Stimulated activated CD4-positive, alpha-beta T cell treated with anti-CD3 and anti-CD28 coated beads, Interleukin-1b, Interleukin-23, amount 100 ng/mL, for 1 hour (primary cell): ENCODE measurements at regions not wholly inside any gene's neighbourhood (a gene's known extent, or its start where the extent isn't known, plus 50 kb on each side); places are given as distances from the start of the nearest gene placed in this dataset.
"Not testable (repeated sequence)": the region's sequence is repeated elsewhere in the genome, so short reads cannot be mapped to it uniquely, and the experiment has no call there.

ENCODE experiments used
- DNase-seq, 2 donors: peaks; one replicate each; pipeline ENCODE4 v3.0.0-alpha.2; 2020; ENCODE audit warnings: low read depth in 2 of 2

- no peak for DNase-seq
Observed at GRCh38 chr10:2920637-2921036, 146.7 kb upstream of the PFKP start.

- no peak for DNase-seq
Observed at GRCh38 chr10:2920168-2920567, 147.2 kb upstream of the PFKP start.

- DNase-seq, result no peak
Observed at GRCh38 chr10:2919016-2919415, 148.3 kb upstream of the PFKP start.

- DNase-seq, result no peak
Observed at GRCh38 chr10:2918489-2918888, 148.9 kb upstream of the PFKP start.

- DNase-seq, result no peak
Observed at GRCh38 chr10:2917926-2918325, 149.4 kb upstream of the PFKP start.

- no peak for DNase-seq
Observed at GRCh38 chr10:2915412-2915811, 151.9 kb upstream of the PFKP start.

- DNase-seq, result no peak
Observed at GRCh38 chr10:2914741-2915140, 152.6 kb upstream of the PFKP start.

- DNase-seq, result no peak
Observed at GRCh38 chr10:2913474-2913873, 153.9 kb upstream of the PFKP start.

- DNase-seq, result no peak
Observed at GRCh38 chr10:2910656-2911055, 156.7 kb upstream of the PFKP start.

GRCh38 chr10:2909921-2910320 lies 157.4 kb upstream of the PFKP start:
- DNase-seq, result no peak

- DNase-seq, result no peak
Observed at GRCh38 chr10:2908851-2909630, 158.3 kb upstream of the PFKP start.

- no peak for DNase-seq
Observed at GRCh38 chr10:2906974-2907373, 160.4 kb upstream of the PFKP start.

GRCh38 chr10:2905851-2906250 lies 161.5 kb upstream of the PFKP start:
- DNase-seq, result no peak

GRCh38 chr10:2900530-2900929 lies 166.8 kb upstream of the PFKP start:
- DNase-seq, result no peak

- no peak for DNase-seq
Observed at GRCh38 chr10:2899246-2899951, 167.9 kb upstream of the PFKP start.

- no peak for DNase-seq
Observed at GRCh38 chr10:2898509-2898860, 168.9 kb upstream of the PFKP start.

- no peak for DNase-seq
Observed at GRCh38 chr10:2897619-2898508, 169.5 kb upstream of the PFKP start.

GRCh38 chr10:2896334-2896733 lies 171.0 kb upstream of the PFKP start:
- DNase-seq, result not testable (repeated sequence)

GRCh38 chr10:2895594-2896196 lies 171.7 kb upstream of the PFKP start:
- no peak for DNase-seq

GRCh38 chr10:2893991-2894390 lies 173.4 kb upstream of the PFKP start:
- DNase-seq, result no peak

GRCh38 chr10:2893158-2893845 lies 174.0 kb upstream of the PFKP start:
- no peak for DNase-seq

- no peak for DNase-seq
Observed at GRCh38 chr10:2891770-2892124, 175.6 kb upstream of the PFKP start.
